Smooth muscle cell (in vitro differentiated cells): ENCODE measurements at regions not wholly inside any gene's neighbourhood (a gene's known extent, or its start where the extent isn't known, plus 50 kb on each side); places are given as distances from the start of the nearest gene placed in this dataset.

Experiments
- DNase-seq: peaks from one replicate; lab custom pipeline; 2025; ENCODE audit not compliant: unreplicated experiment; lab: John Stamatoyannopoulos, UW
- H2AFZ ChIP-seq: fragments of 200-600 bp; sonication (generic); 2 replicates; pipeline ENCODE4 v1.6.0; 2016; ENCODE audit warnings: antibody characterized with exemption, low read depth, mild to moderate bottlenecking
- H3F3A ChIP-seq: fragments of 200-600 bp; sonication (generic); 2 replicates; pipeline ENCODE4 v1.6.0; 2017; ENCODE audit warnings: antibody characterized with exemption, low read depth
- H3K27ac ChIP-seq: fragments of 200-600 bp; sonication (generic); 2 replicates; pipeline ENCODE4 v1.5.1; 2016; ENCODE audit warnings: low read depth, mild to moderate bottlenecking
- H3K27me3 ChIP-seq: fragments of 200-600 bp; sonication (generic); 2 replicates; pipeline ENCODE4 v1.6.1; 2016; ENCODE audit warnings: low read depth, mild to moderate bottlenecking
- H3K36me3 ChIP-seq: fragments of 200-600 bp; sonication (generic); 2 replicates; pipeline ENCODE4 v1.5.1; 2016; ENCODE audit warnings: low read depth
- H3K4me1 ChIP-seq: fragments of 200-600 bp; sonication (generic); 2 replicates; pipeline ENCODE4 v1.5.1; 2016; ENCODE audit warnings: low read depth
- H3K4me2 ChIP-seq: fragments of 200-600 bp; sonication (generic); 2 replicates; pipeline ENCODE4 v1.6.0; 2016; ENCODE audit warnings: mild to moderate bottlenecking
- H3K4me3 ChIP-seq: fragments of 200-600 bp; sonication (generic); 2 replicates; pipeline ENCODE4 v1.5.1; 2016; ENCODE audit warnings: mild to moderate bottlenecking
- H3K79me2 ChIP-seq: fragments of 200-600 bp; sonication (generic); 2 replicates; pipeline ENCODE4 v1.6.0; 2016; ENCODE audit warnings: low read depth, mild to moderate bottlenecking
- H3K9ac ChIP-seq: fragments of 200-600 bp; sonication (generic); 2 replicates; pipeline ENCODE4 v1.6.0; 2016; ENCODE audit warnings: low read depth
- H3K9me3 ChIP-seq: fragments of 200-600 bp; sonication (generic); replicated peaks from 2 replicates; pipeline ENCODE4 v1.5.1; 2016; ENCODE audit warnings: low read depth
- H4K20me1 ChIP-seq: fragments of 200-600 bp; sonication (generic); 2 replicates; pipeline ENCODE4 v1.6.0; 2016; ENCODE audit warnings: low read depth
- WGBS: methylation state at CpG from one replicate; pipeline ENCODE4 v1.1.7; 2016; ENCODE audit warnings: low lambda C conversion rate; 5-methylcytosine and 5-hydroxymethylcytosine counted together
- TF ChIP-seq, protein P1 (sequence below): fragments of 200-600 bp; sonication (generic); IDR thresholded peaks from 2 replicates; pipeline ENCODE4 v1.5.1; 2017; ENCODE audit warnings: borderline replicate concordance, mild to moderate bottlenecking, antibody characterized with exemption; ENCODE audit not compliant: insufficient read depth, poor library complexity, severe bottlenecking

DNA sequence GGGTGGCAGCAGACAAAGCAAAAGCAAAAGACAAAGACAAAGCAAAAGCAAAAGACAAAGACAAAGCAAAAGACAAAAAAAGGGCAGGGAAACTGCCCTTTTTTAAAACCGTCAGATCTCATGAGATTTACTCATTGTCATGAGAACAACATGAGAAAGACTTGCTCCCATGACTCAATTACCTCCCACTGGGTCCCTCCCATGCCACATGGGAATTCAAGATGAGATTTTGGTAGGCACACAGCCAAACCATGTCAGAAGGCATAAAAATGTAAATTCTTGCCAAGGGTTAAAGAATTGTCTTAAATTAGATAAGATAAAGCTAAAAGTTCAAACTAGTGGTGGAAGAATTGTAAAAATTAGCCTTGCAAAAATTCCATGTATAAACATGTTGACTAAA lies 419.7 kb downstream of the TRAM1L1 start:
- Histone ChIP-seq H3K9me3 (no peaks in the 10 kb centered on the region), H3K4me3 (no peak overlapping the region), H3K4me2 (no peak overlapping the region), H3K27me3 (no peaks in the 10 kb centered on the region), H4K20me1 (no peaks in the 10 kb centered on the region), H3K4me1 (no peaks in the 10 kb centered on the region), H3K79me2 (no peaks in the 10 kb centered on the region), H3K27ac (no peak overlapping the region), H3F3A (no peaks in the 10 kb centered on the region), H3K36me3 (no peaks in the 10 kb centered on the region), H2AFZ (no peak overlapping the region), H3K9ac (no peak overlapping the region)
- TF ChIP-seq, protein P1, sequence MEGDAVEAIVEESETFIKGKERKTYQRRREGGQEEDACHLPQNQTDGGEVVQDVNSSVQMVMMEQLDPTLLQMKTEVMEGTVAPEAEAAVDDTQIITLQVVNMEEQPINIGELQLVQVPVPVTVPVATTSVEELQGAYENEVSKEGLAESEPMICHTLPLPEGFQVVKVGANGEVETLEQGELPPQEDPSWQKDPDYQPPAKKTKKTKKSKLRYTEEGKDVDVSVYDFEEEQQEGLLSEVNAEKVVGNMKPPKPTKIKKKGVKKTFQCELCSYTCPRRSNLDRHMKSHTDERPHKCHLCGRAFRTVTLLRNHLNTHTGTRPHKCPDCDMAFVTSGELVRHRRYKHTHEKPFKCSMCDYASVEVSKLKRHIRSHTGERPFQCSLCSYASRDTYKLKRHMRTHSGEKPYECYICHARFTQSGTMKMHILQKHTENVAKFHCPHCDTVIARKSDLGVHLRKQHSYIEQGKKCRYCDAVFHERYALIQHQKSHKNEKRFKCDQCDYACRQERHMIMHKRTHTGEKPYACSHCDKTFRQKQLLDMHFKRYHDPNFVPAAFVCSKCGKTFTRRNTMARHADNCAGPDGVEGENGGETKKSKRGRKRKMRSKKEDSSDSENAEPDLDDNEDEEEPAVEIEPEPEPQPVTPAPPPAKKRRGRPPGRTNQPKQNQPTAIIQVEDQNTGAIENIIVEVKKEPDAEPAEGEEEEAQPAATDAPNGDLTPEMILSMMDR = no peak
- DNase-seq = no peak
- WGBS = 88% methylated on average over 1 of the region's 1 CpG

DNA sequence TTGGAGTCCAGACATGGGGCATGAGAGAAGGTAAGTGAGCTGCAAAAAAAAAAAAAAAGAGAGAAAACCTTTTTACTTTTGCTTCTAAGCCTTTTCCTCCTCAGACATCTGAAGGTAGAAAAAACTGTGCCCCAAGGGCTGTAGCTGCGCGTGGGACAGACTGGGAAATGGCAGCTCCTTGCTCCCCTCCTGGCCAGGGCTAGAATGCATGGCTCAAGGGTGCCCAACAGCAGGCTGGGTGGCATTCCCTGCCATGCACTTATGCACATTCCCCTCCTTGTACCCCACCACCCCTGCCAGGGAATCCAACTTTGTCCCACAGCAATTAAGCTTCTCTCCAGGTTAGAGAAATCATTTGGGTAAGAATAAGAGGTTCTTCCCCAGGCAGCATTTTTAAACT lies 421.2 kb downstream of the TRAM1L1 start:
- no peak overlapping the region for H3K4me2 ChIP-seq
- no peak overlapping the region for H2AFZ ChIP-seq
- H3K4me1 ChIP-seq = no peaks in the 10 kb centered on the region
- DNase-seq = no peak
- H3K9me3 ChIP-seq = no peaks in the 10 kb centered on the region
- H3K9ac ChIP-seq = no peak overlapping the region
- 71% methylated on average over 2 of the region's 2 CpGs for WGBS
- no peaks in the 10 kb centered on the region for H3K27me3 ChIP-seq
- H4K20me1 ChIP-seq = no peaks in the 10 kb centered on the region
- no peak overlapping the region for H3K27ac ChIP-seq
- no peak overlapping the region for H3K4me3 ChIP-seq
- H3K79me2 ChIP-seq = no peaks in the 10 kb centered on the region
- TF ChIP-seq, protein P1 = no peak
- H3F3A ChIP-seq = no peaks in the 10 kb centered on the region
- H3K36me3 ChIP-seq = no peaks in the 10 kb centered on the region

DNA sequence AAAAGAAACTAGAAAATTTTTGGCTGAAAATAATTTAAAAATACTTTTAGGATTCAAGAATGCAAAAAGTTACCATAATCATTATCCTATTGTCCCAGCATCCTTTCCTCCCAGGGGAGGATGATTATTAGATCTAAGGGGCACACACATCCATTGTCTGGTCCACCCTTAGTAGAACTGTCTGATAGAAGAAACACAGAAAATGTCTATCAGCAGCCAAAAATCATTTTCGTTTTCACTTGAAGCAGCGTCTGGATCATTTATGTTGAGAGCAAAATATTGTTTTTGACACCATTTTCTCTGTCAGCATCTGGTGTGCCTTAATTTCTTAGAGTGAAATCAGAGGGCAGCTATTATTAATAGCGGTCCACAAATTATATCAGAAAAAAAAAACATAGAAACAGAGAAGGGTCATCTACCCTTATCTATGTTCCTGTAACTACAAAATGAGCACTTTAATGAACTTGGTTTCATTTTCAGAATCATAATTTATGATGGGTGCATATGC lies 446.3 kb downstream of the TRAM1L1 start:
- H3K36me3 ChIP-seq = no peaks in the 10 kb centered on the region
- H4K20me1 ChIP-seq = no peaks in the 10 kb centered on the region
- no peak overlapping the region for H3K4me3 ChIP-seq
- 82% methylated on average over 3 of the region's 3 CpGs for WGBS
- no peaks in the 10 kb centered on the region for H3K4me1 ChIP-seq
- H2AFZ ChIP-seq = no peak overlapping the region
- H3K9ac ChIP-seq = no peak overlapping the region
- no peaks in the 10 kb centered on the region for H3K27me3 ChIP-seq
- H3K27ac ChIP-seq = no peak overlapping the region
- TF ChIP-seq, protein P1 = no peak
- no peaks in the 10 kb centered on the region for H3K79me2 ChIP-seq
- no peak overlapping the region for H3K4me2 ChIP-seq
- no peaks in the 10 kb centered on the region for H3F3A ChIP-seq
- H3K9me3 ChIP-seq = no peaks in the 10 kb centered on the region
- DNase-seq = no peak

DNA sequence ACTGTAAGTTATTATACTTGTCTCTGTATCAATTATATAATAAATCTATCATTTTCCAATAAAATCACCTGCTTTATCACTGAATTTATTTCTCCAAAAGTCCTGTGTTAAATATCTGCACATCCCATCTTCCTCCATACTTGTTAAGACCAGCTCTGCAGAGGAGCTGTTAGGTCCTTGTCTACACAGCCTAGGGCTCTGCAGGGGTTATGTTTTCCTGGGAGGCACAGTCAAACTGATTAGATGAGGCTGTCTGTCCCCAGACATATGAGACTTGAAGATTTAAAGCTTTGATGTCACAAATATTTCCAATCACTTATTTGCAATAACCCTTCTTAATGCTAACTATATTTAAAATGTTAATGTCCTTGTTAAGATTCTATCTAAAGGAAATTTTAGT lies 446.8 kb downstream of the TRAM1L1 start:
- Histone ChIP-seq H3K4me3 (no peak overlapping the region), H3F3A (no peaks in the 10 kb centered on the region), H4K20me1 (no peaks in the 10 kb centered on the region), H3K4me2 (no peak overlapping the region), H3K79me2 (no peaks in the 10 kb centered on the region), H3K27me3 (no peaks in the 10 kb centered on the region), H3K36me3 (no peaks in the 10 kb centered on the region), H3K4me1 (no peaks in the 10 kb centered on the region), H2AFZ (no peak overlapping the region), H3K9me3 (no peaks in the 10 kb centered on the region), H3K9ac (no peak overlapping the region), H3K27ac (no peak overlapping the region)
- TF ChIP-seq, protein P1 = no peak
- DNase-seq = no peak
